ENCODE measurements at regions not wholly inside any gene's neighbourhood (a gene's known extent, or its start where the extent isn't known, plus 50 kb on each side); places are given as distances from the start of the nearest gene placed in this dataset.

DNA sequence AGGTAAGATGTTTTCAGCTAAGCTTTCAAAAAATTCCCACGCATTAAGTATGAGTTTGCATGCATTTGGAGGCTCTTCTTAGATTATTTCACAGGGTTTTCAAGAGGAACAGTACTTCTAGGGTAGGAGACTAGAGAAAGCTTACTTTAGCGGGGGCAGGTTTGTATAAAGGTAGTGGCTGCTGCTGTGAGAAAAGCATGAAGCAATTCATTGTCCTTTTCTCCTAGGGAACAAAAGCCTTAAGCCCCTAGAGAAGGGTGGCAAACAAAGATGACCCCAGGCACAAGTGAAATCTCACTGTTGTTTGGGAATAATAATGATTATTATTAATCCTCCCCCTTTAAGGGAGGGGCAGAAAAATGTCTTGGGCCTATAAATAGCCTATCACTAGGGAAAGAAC is 310.7 kb downstream of the DIPK2A start:
- H3K14ac ChIP-seq (ENCODE audit: insufficient read depth, low read length), result no peak overlapping the region
- TF ChIP-seq, protein P1, sequence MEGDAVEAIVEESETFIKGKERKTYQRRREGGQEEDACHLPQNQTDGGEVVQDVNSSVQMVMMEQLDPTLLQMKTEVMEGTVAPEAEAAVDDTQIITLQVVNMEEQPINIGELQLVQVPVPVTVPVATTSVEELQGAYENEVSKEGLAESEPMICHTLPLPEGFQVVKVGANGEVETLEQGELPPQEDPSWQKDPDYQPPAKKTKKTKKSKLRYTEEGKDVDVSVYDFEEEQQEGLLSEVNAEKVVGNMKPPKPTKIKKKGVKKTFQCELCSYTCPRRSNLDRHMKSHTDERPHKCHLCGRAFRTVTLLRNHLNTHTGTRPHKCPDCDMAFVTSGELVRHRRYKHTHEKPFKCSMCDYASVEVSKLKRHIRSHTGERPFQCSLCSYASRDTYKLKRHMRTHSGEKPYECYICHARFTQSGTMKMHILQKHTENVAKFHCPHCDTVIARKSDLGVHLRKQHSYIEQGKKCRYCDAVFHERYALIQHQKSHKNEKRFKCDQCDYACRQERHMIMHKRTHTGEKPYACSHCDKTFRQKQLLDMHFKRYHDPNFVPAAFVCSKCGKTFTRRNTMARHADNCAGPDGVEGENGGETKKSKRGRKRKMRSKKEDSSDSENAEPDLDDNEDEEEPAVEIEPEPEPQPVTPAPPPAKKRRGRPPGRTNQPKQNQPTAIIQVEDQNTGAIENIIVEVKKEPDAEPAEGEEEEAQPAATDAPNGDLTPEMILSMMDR (conservative IDR thresholded peaks at IDR 0.05), result no peak
- H3K23ac ChIP-seq (ENCODE audit: insufficient read length, low read depth, low read length), result no peak overlapping the region
- no peaks in the 10 kb centered on the region for H3K27me3 ChIP-seq (ENCODE audit: insufficient read depth, low read length)
- Mint-ChIP-seq H3K4me3 (no peak overlapping the region), H3K9me3 (no peaks in the 10 kb centered on the region), H3K4me1 (peaks cover 8% of the 10 kb centered on the region in 2 experiments), H3K27ac (peak overlapping the region in 2 of 3 experiments; percentile 7 to 73; a peak in 3 of 7 replicates), H3K27me3 (ENCODE audit: low read depth) (no peaks in the 10 kb centered on the region), H3K36me3 (ENCODE audit: insufficient read depth in 1 of 3, low read depth in 3 of 3) (no peaks in the 10 kb centered on the region)
- no peaks in the 10 kb centered on the region for H3K4me1 ChIP-seq (ENCODE audit: insufficient read depth, low read length)
- no peaks in the 10 kb centered on the region for H4K20me1 ChIP-seq (ENCODE audit: control insufficient read depth, insufficient read depth, insufficient read length)
- no peaks in the 10 kb centered on the region for H3K79me2 ChIP-seq (ENCODE audit: insufficient read depth, low read length)
- H2BK15ac ChIP-seq (ENCODE audit: low read depth, low read length), result no peak overlapping the region
- no peak overlapping the region for H2AK5ac ChIP-seq (ENCODE audit: insufficient read length, low read length)
- no peak overlapping the region for H3K18ac ChIP-seq (ENCODE audit: insufficient read length, low read depth, low read length)
- H3K27ac ChIP-seq (ENCODE audit: insufficient read length, low read depth, low read length), result no peak overlapping the region
- no peak overlapping the region for H3T11ph ChIP-seq (ENCODE audit: low read length)
- no peaks in the 10 kb centered on the region for H3K79me1 ChIP-seq (ENCODE audit: insufficient read depth, low read depth, low read length, poor library complexity, severe bottlenecking)
- H3K4me2 ChIP-seq (ENCODE audit: insufficient read depth, insufficient read length, low read length), result no peak overlapping the region
- H4K8ac ChIP-seq (replicated peaks; ENCODE audit: insufficient read length, low read depth, low read length), result no peak overlapping the region
- H3K9me3 ChIP-seq (ENCODE audit: control insufficient read depth, low read depth, low read length), result no peaks in the 10 kb centered on the region
- no peak overlapping the region for H3K9ac ChIP-seq (ENCODE audit: extremely low read depth, insufficient read length, low read length)
- whole genome bisulfite sequencing (ENCODE audit: extremely low coverage, insufficient read length, low lambda C conversion rate), result no CpG with 5 or more reads among the region's 2 CpGs
- H4K91ac ChIP-seq (ENCODE audit: insufficient read length, low read depth, low read length), result no peak overlapping the region
- H3K56ac ChIP-seq (ENCODE audit: insufficient read length, low read depth, low read length), result no peak overlapping the region
- no peak overlapping the region for H3K4ac ChIP-seq (ENCODE audit: low read depth, low read length)
- no peak overlapping the region for H2BK20ac ChIP-seq (ENCODE audit: low read depth, low read length, poor library complexity, severe bottlenecking)
- no peak overlapping the region for H2BK5ac ChIP-seq (ENCODE audit: insufficient read length, low read length)
- H2AFZ ChIP-seq (ENCODE audit: low read length), result no peak overlapping the region
- no peaks in the 10 kb centered on the region for H3K23me2 ChIP-seq (ENCODE audit: insufficient read length, low read depth, low read length, poor library complexity, severe bottlenecking)
- no peak overlapping the region for H2BK12ac ChIP-seq (ENCODE audit: insufficient read length, low read depth, low read length)
- no peak overlapping the region for H4K5ac ChIP-seq (ENCODE audit: insufficient read length, low read depth, low read length)
- no peak overlapping the region for H2BK120ac ChIP-seq (ENCODE audit: low read depth, low read length, poor library complexity, severe bottlenecking)
- no peak for DNase-seq

Data from H9 (cell line).